ENCODE measurements at regions not wholly inside any gene's neighbourhood (a gene's known extent, or its start where the extent isn't known, plus 50 kb on each side); places are given as distances from the start of the nearest gene placed in this dataset.

DNA sequence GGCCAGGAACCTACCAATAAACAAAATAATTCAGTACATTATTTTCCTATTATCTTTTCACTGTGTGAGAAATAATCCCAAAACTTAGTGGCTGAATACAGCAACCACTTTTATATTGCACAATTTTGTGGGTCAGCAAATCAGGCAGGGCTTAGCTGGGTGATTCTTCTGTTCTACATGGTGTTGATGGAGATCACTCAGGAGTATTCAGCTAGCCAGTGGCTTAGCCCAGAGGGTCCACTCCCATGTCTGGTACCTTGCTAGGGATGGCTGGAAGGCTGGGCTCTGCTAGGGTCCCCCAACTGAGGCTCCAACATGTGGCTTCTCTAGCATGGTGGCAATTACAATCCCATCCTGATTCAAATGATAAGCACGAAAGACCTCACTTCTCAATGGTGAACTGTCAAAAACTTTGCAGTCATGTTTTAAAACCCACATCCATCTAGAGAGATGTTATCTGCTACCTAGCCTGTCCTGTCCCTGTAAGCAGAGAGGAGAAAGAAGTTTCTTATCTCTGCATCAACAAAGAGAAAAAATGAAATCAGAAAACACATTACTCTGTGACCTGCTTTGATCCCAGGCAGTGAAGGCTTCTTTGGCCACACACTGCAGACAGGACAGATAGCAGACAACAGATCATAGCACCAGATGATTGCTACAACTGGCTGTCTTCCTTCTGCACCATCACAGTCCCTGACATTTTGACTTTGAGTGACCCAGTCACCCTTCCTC is 51.0 kb upstream of the MYL2 start:
- no peaks in the 10 kb centered on the region for H3K9me3 Mint-ChIP-seq (ENCODE audit: unreplicated experiment)
- H3K4me3 Mint-ChIP-seq (ENCODE audit: unreplicated experiment), result no peak overlapping the region
- DNase-seq, result no peak
- peaks cover 2% of the 10 kb centered on the region for H3K27me3 Mint-ChIP-seq (ENCODE audit: unreplicated experiment)
- H3K36me3 Mint-ChIP-seq (ENCODE audit: unreplicated experiment), result peaks cover 14% of the 10 kb centered on the region
- peaks cover 2% of the 10 kb centered on the region for H3K4me1 Mint-ChIP-seq (ENCODE audit: low read depth, unreplicated experiment)
- TF ChIP-seq CTCF (IDR thresholded peaks at IDR 0.05; ENCODE audit: partially characterized antibody, unreplicated experiment), result no peak
- no peak overlapping the region for H3K27ac Mint-ChIP-seq (ENCODE audit: unreplicated experiment)

Small RNA genes in the stretch of these regions (microRNA-seq; reads per million reads assigned to microRNA genes)
- gene MIR6760 (ENCODE audit: unreplicated experiment), result 0.96 reads per million

All from glutamatergic neuron (in vitro differentiated cells).